ENCODE measurements at regions not wholly inside any gene's neighbourhood (a gene's known extent, or its start where the extent isn't known, plus 50 kb on each side); places are given as distances from the start of the nearest gene placed in this dataset.

DNA sequence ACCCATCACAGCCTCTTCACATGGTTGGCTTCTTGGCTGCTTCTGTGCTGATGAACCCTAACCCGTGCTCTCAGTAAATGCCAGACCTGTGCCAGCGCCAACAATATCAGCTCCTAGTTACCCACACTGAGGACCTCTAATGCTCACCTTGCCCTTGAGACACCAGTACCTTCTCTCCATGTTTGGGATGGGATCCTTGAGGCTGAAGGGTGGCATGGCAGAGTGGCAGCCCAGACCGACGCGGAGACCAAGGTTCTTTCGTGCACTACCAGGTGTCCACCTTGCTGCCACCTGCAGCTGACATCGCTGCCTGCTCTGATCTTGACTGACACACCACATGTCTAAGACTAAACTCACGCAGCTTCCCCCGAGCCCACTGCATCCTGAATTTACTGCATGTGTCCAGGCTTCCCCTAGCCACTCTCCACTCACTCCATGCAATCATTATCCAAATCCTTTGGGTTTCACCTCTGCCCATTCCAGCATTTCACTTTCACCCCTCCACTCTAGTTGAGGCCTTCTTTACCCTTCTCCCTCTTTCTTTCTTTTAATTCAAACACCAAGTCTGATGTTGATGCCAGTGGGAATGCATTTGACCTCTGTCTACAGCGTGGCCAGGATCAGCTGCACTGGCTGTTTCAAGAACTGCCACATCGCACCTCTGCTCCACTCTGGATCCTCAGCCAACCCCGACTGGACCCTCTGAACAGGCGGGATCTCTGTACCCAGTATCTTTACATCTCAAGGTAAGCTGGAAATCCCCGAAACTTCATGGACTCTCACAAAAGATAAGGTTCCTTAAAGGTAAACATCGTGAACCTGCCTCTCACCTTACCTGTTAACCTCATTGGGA is 294.9 kb downstream of the GLRX3 start:
- Histone ChIP-seq H4K5ac (ENCODE audit: low read depth, low read length) (no peak overlapping the region), H3K9me1 (ENCODE audit: insufficient read depth, low read length) (no peaks in the 10 kb centered on the region), H3K9ac (ENCODE audit: low read depth, low read length) (no peak overlapping the region), H4K20me1 (ENCODE audit: insufficient read depth, low read length) (no peaks in the 10 kb centered on the region), H3K36me3 (ENCODE audit: control insufficient read depth, insufficient read depth, low read length) (no peaks in the 10 kb centered on the region), H3K14ac (replicated peaks; ENCODE audit: low read depth, low read length) (no peak overlapping the region), H2BK15ac (ENCODE audit: low read depth, low read length) (no peak overlapping the region), H3K4ac (ENCODE audit: low read depth, low read length) (no peak overlapping the region), H2AK9ac (replicated peaks; ENCODE audit: low read depth, low read length, poor library complexity) (no peak overlapping the region), H2BK5ac (ENCODE audit: low read depth, low read length, poor library complexity, severe bottlenecking) (no peak overlapping the region), H3K56ac (ENCODE audit: extremely low read depth, insufficient read depth, low read length) (no peak overlapping the region), H3K4me1 (ENCODE audit: control insufficient read depth, insufficient read depth, low read length) (no peaks in the 10 kb centered on the region), H4K8ac (ENCODE audit: low read depth in 2 of 2, low read length in 2 of 2) (no peak overlapping the region), H2AFZ (replicated peaks; ENCODE audit: low read length, poor library complexity) (no peak overlapping the region), H3K27ac (ENCODE audit: insufficient read depth, low read length) (no peak overlapping the region), H3K79me1 (ENCODE audit: low read depth in 1 of 2, low read length in 2 of 2) (no peaks in the 10 kb centered on the region), H3K9me3 (ENCODE audit: control insufficient read depth, insufficient read depth, low read length) (peaks cover 48% of the 10 kb centered on the region), H2AK5ac (ENCODE audit: low read depth, low read length) (no peak overlapping the region), H3K27me3 (ENCODE audit: control insufficient read depth, insufficient read depth, low read length) (no peaks in the 10 kb centered on the region), H2BK120ac (ENCODE audit: low read depth, low read length) (no peak overlapping the region), H3K23ac (ENCODE audit: low read depth, low read length) (no peak overlapping the region), H3K4me3 (ENCODE audit: insufficient read depth, low read depth, low read length) (no peak overlapping the region), H3K4me2 (ENCODE audit: low read depth, low read length) (no peak overlapping the region), H4K91ac (ENCODE audit: insufficient read depth, low read depth, low read length) (no peak overlapping the region), H2BK20ac (ENCODE audit: low read depth, low read length) (no peak overlapping the region), H3K18ac (ENCODE audit: low read depth, low read length) (no peak overlapping the region)
- intact Hi-C loops (cut with micrococcal nuclease), result no loop called here
- POLR2A ChIA-PET (ENCODE audit: unreplicated experiment), result no interaction called here
- in situ Hi-C loops (cut with MboI; ENCODE audit: low sequenced_read_pairs), result no loop called here
- TF ChIP-seq MXI1 (IDR thresholded peaks at IDR 0.05; ENCODE audit: borderline replicate concordance, low read depth, low read length), result no peak
- TF ChIP-seq, protein P1, sequence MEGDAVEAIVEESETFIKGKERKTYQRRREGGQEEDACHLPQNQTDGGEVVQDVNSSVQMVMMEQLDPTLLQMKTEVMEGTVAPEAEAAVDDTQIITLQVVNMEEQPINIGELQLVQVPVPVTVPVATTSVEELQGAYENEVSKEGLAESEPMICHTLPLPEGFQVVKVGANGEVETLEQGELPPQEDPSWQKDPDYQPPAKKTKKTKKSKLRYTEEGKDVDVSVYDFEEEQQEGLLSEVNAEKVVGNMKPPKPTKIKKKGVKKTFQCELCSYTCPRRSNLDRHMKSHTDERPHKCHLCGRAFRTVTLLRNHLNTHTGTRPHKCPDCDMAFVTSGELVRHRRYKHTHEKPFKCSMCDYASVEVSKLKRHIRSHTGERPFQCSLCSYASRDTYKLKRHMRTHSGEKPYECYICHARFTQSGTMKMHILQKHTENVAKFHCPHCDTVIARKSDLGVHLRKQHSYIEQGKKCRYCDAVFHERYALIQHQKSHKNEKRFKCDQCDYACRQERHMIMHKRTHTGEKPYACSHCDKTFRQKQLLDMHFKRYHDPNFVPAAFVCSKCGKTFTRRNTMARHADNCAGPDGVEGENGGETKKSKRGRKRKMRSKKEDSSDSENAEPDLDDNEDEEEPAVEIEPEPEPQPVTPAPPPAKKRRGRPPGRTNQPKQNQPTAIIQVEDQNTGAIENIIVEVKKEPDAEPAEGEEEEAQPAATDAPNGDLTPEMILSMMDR (conservative IDR thresholded peaks at IDR 0.05; ENCODE audit: low read depth, low read length), result no peak
- TF ChIP-seq CHD1 (IDR thresholded peaks at IDR 0.05; ENCODE audit: low read depth, low read length), result no peak
- TF ChIP-seq CEBPB (IDR thresholded peaks at IDR 0.05; ENCODE audit: low read depth, low read length), result no peak
- no peak for TF ChIP-seq RAD21 (IDR thresholded peaks at IDR 0.05; ENCODE audit: low read length)
- TF ChIP-seq SMC3 (IDR thresholded peaks at IDR 0.05; ENCODE audit: low read depth, low read length), result no peak
- no peak for TF ChIP-seq POLR2A (IDR thresholded peaks at IDR 0.05; ENCODE audit: low read depth, low read length)
- no peak for TF ChIP-seq RCOR1 (IDR thresholded peaks at IDR 0.05; ENCODE audit: insufficient replicate concordance, low read length)
- TF ChIP-seq, protein P2, sequence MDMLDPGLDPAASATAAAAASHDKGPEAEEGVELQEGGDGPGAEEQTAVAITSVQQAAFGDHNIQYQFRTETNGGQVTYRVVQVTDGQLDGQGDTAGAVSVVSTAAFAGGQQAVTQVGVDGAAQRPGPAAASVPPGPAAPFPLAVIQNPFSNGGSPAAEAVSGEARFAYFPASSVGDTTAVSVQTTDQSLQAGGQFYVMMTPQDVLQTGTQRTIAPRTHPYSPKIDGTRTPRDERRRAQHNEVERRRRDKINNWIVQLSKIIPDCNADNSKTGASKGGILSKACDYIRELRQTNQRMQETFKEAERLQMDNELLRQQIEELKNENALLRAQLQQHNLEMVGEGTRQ (IDR thresholded peaks at IDR 0.05; ENCODE audit: low read depth, low read length), result no peak
- no peak for TF ChIP-seq MAFK (IDR thresholded peaks at IDR 0.05; ENCODE audit: low read depth, low read length)
- no peak for TF ChIP-seq FOS (IDR thresholded peaks at IDR 0.05; ENCODE audit: low read depth, low read length)
- TF ChIP-seq, protein P3, sequence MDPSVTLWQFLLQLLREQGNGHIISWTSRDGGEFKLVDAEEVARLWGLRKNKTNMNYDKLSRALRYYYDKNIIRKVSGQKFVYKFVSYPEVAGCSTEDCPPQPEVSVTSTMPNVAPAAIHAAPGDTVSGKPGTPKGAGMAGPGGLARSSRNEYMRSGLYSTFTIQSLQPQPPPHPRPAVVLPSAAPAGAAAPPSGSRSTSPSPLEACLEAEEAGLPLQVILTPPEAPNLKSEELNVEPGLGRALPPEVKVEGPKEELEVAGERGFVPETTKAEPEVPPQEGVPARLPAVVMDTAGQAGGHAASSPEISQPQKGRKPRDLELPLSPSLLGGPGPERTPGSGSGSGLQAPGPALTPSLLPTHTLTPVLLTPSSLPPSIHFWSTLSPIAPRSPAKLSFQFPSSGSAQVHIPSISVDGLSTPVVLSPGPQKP (IDR thresholded peaks at IDR 0.05; ENCODE audit: borderline replicate concordance, low read depth, low read length), result no peak
- no TSS peak for BruUV-seq (replicated peaks)
- CTCF ChIA-PET, result no interaction called here
- WGBS, 2 experiments (ENCODE audit: extremely low coverage in 2 of 2, insufficient read length in 1 of 2), result 59% methylated on average over 7 of the region's 15 CpGs; no CpG with 5 or more reads in 1 of the 2 experiments
- no peak for DNase-seq
- no peak for ATAC-seq (ENCODE audit: low read depth)
- dilution Hi-C loops (cut with HindIII; ENCODE audit: low sequenced_read_pairs, unreplicated experiment), result no loop called here
